ENCODE measurements at regions not wholly inside any gene's neighbourhood (a gene's known extent, or its start where the extent isn't known, plus 50 kb on each side); places are given as distances from the start of the nearest gene placed in this dataset.
"Not testable (repeated sequence)": the region's sequence is repeated elsewhere in the genome, so short reads cannot be mapped to it uniquely, and the experiment has no call there.

GRCh38 chr19:31470952-31471351 lies 121.7 kb upstream of the TSHZ3 start:
- Histone ChIP-seq H3K4me3 (no peak overlapping the region), H3K27ac (no peak overlapping the region), H3K27me3 (no peaks in the 10 kb centered on the region), H3K9me3 (no peaks in the 10 kb centered on the region), H3K4me1 (no peaks in the 10 kb centered on the region), H3K36me3 (no peaks in the 10 kb centered on the region)
- WGBS, 2 donors, result 83 to 85% methylated on average over 5 of the region's 5 CpGs
- TF ChIP-seq CTCF (IDR thresholded peaks at IDR 0.05) (no peak), POLR2A (IDR thresholded peaks at IDR 0.05) (no peak), POLR2AphosphoS5 (IDR thresholded peaks at IDR 0.05) (no peak), EP300 (IDR thresholded peaks at IDR 0.05) (no peak)
- ATAC-seq (ENCODE audit: low FRiP score in 2 of 2) (peak in 1 of 2 donors; percentile 37), DNase-seq (no peak)

DNA sequence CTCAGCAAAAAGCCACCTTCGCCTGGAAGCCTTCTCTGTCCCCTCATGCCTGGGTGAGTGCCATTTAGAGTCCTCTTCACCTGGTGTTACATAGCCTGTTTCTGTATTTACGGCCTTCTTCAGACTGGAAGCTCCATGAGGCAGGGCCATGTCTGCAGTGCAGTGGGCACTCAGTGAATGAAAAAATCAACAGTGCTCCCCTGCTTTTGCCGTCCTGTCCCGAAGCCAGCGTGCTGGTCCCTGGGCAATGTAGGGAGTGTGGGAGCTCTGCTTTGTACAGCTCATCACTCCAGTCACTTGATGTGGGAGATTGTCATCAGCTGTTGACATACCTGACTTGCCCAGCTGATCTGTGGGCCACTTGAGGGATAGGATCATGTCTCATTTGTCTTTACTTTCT lies 129.0 kb upstream of the TSHZ3 start:
- no peaks in the 10 kb centered on the region for H3K36me3 ChIP-seq
- no peak for TF ChIP-seq CTCF (IDR thresholded peaks at IDR 0.05)
- TF ChIP-seq POLR2AphosphoS5 (IDR thresholded peaks at IDR 0.05), result no peak
- TF ChIP-seq POLR2A (IDR thresholded peaks at IDR 0.05), result no peak
- no peak for TF ChIP-seq EP300 (IDR thresholded peaks at IDR 0.05)

GRCh38 chr19:31483226-31483857 lies 134.1 kb upstream of the TSHZ3 start:
- Histone ChIP-seq H3K27me3 (no peaks in the 10 kb centered on the region), H3K9me3 (no peaks in the 10 kb centered on the region), H3K4me3 (no peak overlapping the region), H3K4me1 (no peaks in the 10 kb centered on the region), H3K36me3 (no peaks in the 10 kb centered on the region), H3K27ac (no peak overlapping the region)
- TF ChIP-seq EP300 (IDR thresholded peaks at IDR 0.05) (no peak), CTCF (IDR thresholded peaks at IDR 0.05) (no peak), POLR2A (IDR thresholded peaks at IDR 0.05) (no peak), POLR2AphosphoS5 (IDR thresholded peaks at IDR 0.05) (no peak)
- no peak for ATAC-seq (ENCODE audit: low FRiP score in 2 of 2)
- no peak for DNase-seq

More for the DNA sequence above, 129.0 kb upstream of the TSHZ3 start:
- 90 to 91% methylated on average over 5 of the region's 5 CpGs for WGBS, 2 donors
- no peaks in the 10 kb centered on the region for H3K27me3 ChIP-seq
- H3K4me1 ChIP-seq, result no peaks in the 10 kb centered on the region
- H3K9me3 ChIP-seq, result no peaks in the 10 kb centered on the region
- no peak overlapping the region for H3K27ac ChIP-seq
- no peak for DNase-seq
- no peak for ATAC-seq (ENCODE audit: low FRiP score in 2 of 2)
- no peak overlapping the region for H3K4me3 ChIP-seq

DNA sequence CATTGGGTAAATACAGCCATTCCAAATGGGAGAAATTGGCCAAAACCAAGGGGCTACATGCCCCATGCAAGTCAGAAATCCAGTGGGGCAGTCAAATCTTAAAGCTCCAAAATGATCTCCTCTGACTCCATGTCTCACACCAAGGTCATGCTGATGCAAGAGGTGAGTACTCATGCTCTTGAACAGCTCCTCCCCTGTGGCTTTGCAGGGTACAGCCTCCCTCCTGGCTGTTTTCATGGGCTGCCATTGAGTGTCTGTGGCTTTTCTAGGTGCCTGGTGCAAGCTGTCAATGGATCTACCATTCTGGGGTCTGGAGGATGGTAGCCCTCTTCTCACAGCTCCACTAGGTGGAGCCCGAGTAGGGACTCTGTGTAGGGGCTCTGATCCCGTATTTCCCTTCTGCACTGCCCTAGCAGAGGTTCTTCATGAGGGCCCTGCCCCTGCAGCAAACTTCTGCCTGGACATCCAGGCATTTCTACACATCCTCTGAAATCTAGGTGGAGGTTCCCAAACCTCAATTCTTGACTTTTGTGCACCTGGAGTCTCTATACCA lies 135.7 kb upstream of the TSHZ3 start:
- DNase-seq, result not testable (repeated sequence)
- 20 to 72% methylated on average over 1 to 2 of the region's 2 CpGs for WGBS, 2 donors

GRCh38 chr19:31485472-31485871 lies 136.2 kb upstream of the TSHZ3 start:
- H3K4me1 ChIP-seq, result no peaks in the 10 kb centered on the region
- no peaks in the 10 kb centered on the region for H3K27me3 ChIP-seq
- H3K36me3 ChIP-seq, result no peaks in the 10 kb centered on the region
- H3K9me3 ChIP-seq, result no peaks in the 10 kb centered on the region
- no peak overlapping the region for H3K4me3 ChIP-seq
- DNase-seq (no peak), ATAC-seq (ENCODE audit: low FRiP score in 2 of 2) (no peak)
- H3K27ac ChIP-seq, result no peak overlapping the region
- TF ChIP-seq POLR2AphosphoS5 (IDR thresholded peaks at IDR 0.05), result no peak
- TF ChIP-seq CTCF (IDR thresholded peaks at IDR 0.05), result no peak
- TF ChIP-seq POLR2A (IDR thresholded peaks at IDR 0.05), result no peak
- no peak for TF ChIP-seq EP300 (IDR thresholded peaks at IDR 0.05)
- 64 to 70% methylated on average over 2 of the region's 2 CpGs for WGBS, 2 donors

More for the DNA sequence above, 135.7 kb upstream of the TSHZ3 start:
- not testable (repeated sequence) for H3K4me3 ChIP-seq; H3K9me3 ChIP-seq; H3K4me1 ChIP-seq; ATAC-seq (ENCODE audit: low FRiP score in 2 of 2); H3K27me3 ChIP-seq; H3K36me3 ChIP-seq; H3K27ac ChIP-seq

Measured in upper lobe of left lung (tissue), 6 donors.